ENCODE measurements at regions not wholly inside any gene's neighbourhood (a gene's known extent, or its start where the extent isn't known, plus 50 kb on each side); places are given as distances from the start of the nearest gene placed in this dataset.

DNA sequence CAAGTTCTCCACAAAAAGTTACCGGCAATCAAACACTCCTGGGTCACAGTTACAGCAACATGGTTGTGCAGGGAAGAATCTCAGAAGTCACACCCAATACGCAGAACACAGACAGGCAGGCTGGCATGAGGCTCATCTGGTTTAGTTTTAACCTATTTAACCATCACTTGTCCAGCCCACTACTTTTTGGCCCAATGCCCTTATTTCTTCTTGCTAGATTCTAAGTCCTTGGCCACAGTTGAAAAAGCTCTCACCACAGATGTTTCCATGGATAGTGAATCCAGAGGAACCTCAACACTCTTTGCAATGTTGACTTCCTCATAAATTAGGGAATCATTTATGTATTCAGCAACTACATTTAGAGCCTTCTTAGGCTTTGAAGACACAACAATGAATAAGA is 50.7 kb upstream of the FNDC3A start (continued):
- TF ChIP-seq, protein P1, sequence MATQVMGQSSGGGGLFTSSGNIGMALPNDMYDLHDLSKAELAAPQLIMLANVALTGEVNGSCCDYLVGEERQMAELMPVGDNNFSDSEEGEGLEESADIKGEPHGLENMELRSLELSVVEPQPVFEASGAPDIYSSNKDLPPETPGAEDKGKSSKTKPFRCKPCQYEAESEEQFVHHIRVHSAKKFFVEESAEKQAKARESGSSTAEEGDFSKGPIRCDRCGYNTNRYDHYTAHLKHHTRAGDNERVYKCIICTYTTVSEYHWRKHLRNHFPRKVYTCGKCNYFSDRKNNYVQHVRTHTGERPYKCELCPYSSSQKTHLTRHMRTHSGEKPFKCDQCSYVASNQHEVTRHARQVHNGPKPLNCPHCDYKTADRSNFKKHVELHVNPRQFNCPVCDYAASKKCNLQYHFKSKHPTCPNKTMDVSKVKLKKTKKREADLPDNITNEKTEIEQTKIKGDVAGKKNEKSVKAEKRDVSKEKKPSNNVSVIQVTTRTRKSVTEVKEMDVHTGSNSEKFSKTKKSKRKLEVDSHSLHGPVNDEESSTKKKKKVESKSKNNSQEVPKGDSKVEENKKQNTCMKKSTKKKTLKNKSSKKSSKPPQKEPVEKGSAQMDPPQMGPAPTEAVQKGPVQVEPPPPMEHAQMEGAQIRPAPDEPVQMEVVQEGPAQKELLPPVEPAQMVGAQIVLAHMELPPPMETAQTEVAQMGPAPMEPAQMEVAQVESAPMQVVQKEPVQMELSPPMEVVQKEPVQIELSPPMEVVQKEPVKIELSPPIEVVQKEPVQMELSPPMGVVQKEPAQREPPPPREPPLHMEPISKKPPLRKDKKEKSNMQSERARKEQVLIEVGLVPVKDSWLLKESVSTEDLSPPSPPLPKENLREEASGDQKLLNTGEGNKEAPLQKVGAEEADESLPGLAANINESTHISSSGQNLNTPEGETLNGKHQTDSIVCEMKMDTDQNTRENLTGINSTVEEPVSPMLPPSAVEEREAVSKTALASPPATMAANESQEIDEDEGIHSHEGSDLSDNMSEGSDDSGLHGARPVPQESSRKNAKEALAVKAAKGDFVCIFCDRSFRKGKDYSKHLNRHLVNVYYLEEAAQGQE (IDR thresholded peaks at IDR 0.05; ENCODE audit: low read depth, low read length) = no peak
- TF ChIP-seq CHD2 (IDR thresholded peaks at IDR 0.05; ENCODE audit: low read length, partially characterized antibody) = no peak
- TF ChIP-seq, protein P2, sequence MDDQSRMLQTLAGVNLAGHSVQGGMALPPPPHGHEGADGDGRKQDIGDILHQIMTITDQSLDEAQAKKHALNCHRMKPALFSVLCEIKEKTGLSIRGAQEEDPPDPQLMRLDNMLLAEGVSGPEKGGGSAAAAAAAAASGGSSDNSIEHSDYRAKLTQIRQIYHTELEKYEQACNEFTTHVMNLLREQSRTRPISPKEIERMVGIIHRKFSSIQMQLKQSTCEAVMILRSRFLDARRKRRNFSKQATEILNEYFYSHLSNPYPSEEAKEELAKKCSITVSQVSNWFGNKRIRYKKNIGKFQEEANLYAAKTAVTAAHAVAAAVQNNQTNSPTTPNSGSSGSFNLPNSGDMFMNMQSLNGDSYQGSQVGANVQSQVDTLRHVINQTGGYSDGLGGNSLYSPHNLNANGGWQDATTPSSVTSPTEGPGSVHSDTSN (IDR thresholded peaks at IDR 0.05) = no peak
- no peak for TF ChIP-seq EZH2phosphoT487 (IDR thresholded peaks at IDR 0.05; ENCODE audit: borderline replicate concordance, low read depth)
- no peak for TF ChIP-seq RFX5 (IDR thresholded peaks at IDR 0.05; ENCODE audit: low read length)
- no peak for TF ChIP-seq FOSL2 (IDR thresholded peaks at IDR 0.05; ENCODE audit: borderline replicate concordance, low read depth)
- TF ChIP-seq POLR2AphosphoS5 (IDR thresholded peaks at IDR 0.05; ENCODE audit: low read depth, low read length) = no peak
- TF ChIP-seq, protein P3, sequence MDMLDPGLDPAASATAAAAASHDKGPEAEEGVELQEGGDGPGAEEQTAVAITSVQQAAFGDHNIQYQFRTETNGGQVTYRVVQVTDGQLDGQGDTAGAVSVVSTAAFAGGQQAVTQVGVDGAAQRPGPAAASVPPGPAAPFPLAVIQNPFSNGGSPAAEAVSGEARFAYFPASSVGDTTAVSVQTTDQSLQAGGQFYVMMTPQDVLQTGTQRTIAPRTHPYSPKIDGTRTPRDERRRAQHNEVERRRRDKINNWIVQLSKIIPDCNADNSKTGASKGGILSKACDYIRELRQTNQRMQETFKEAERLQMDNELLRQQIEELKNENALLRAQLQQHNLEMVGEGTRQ (IDR thresholded peaks at IDR 0.05; ENCODE audit: borderline replicate concordance, low read depth, low read length) = no peak
